HEK293 (cell line): ENCODE measurements at regions not wholly inside any gene's neighbourhood (a gene's known extent, or its start where the extent isn't known, plus 50 kb on each side); places are given as distances from the start of the nearest gene placed in this dataset.

Experiments
- CTCF ChIP-seq: fragments of 450-650 bp; formaldehyde crosslinking; IDR thresholded peaks from 2 replicates; pipeline ENCODE4 v1.5.1; 2016; ENCODE audit warnings: missing biosample characterization, missing genetic modification characterization
- ZNF10 ChIP-seq: fragments of 450-650 bp; formaldehyde crosslinking; IDR thresholded peaks from 2 replicates; pipeline ENCODE4 v1.5.1; 2017; ENCODE audit warnings: missing biosample characterization, missing genetic modification characterization
- TF ChIP-seq, protein P1 (sequence below): sonication (generic); formaldehyde crosslinking; IDR thresholded peaks from 2 replicates; pipeline ENCODE4 v1.8.1; 2022; ENCODE audit warnings: mild to moderate bottlenecking, moderate library complexity, missing genetic modification reagents

- TF ChIP-seq CTCF (tag by site-specific recombination): no peak
- no peak for TF ChIP-seq ZNF10 (tag by site-specific recombination)
- TF ChIP-seq, protein P1, sequence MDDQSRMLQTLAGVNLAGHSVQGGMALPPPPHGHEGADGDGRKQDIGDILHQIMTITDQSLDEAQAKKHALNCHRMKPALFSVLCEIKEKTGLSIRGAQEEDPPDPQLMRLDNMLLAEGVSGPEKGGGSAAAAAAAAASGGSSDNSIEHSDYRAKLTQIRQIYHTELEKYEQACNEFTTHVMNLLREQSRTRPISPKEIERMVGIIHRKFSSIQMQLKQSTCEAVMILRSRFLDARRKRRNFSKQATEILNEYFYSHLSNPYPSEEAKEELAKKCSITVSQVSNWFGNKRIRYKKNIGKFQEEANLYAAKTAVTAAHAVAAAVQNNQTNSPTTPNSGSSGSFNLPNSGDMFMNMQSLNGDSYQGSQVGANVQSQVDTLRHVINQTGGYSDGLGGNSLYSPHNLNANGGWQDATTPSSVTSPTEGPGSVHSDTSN (CRISPR knock-in tag): no peak
Observed at GRCh38 chrX:86917959-86918358, 599.6 kb upstream of the KLHL4 start.
